Hepatic stellate cell (primary cell): ENCODE measurements at regions not wholly inside any gene's neighbourhood (a gene's known extent, or its start where the extent isn't known, plus 50 kb on each side); places are given as distances from the start of the nearest gene placed in this dataset.

Source experiments
- DNase-seq: peaks from one replicate; pipeline ENCODE4 v3.0.0; 2011; ENCODE audit warnings: low spot score

GRCh38 chr2:163541943-163542342, 193.9 kb downstream of the FIGN start:
- DNase-seq: no peak

GRCh38 chr2:163541495-163541894, 194.3 kb downstream of the FIGN start:
- DNase-seq: no peak

DNA sequence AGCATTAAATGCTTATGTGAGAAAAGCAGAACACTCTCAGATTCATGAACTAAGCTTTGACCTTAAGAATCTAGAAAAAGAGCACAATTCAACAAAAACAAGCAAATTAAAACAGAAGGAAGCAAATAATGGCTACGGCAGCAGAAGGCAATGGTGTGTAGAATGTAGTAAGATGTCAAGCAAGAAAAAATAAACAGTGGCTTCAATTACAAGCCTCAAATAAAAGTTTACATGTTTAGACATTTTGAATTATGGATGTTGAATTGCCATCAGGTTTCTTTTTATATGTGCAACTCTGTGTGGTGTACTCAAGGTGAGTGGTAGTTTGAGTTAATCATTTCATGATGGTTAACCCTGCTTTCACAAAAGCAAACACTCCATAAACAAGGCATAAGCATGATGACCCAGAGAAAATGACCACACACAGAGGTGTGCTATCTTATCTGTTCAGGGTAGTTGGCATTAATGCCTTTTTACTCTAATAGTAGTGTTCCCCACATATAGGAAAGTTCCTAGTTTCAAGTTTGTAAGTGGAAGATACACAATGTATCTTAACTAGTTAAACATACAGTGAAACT, 207.1 kb downstream of the FIGN start:
- no peak for DNase-seq

DNA sequence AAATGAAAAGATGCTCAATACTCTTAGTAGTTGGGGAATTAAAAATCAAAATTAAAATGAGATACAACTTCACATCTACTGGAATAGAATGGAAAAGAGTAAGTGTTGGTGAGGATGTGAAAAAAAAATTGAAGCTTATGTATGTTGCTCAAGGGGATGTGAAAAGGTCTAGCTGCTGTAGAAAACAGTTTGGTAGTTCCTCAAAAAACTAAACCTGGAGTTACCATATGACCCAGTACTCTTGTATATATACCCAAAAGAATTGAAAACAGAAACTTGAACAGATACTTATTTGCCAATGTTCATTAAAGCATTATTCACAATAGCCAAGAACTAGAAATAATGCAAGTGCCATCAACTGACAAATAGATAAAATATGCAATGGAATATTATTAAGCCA, 208.4 kb downstream of the FIGN start:
- DNase-seq: no peak

DNA sequence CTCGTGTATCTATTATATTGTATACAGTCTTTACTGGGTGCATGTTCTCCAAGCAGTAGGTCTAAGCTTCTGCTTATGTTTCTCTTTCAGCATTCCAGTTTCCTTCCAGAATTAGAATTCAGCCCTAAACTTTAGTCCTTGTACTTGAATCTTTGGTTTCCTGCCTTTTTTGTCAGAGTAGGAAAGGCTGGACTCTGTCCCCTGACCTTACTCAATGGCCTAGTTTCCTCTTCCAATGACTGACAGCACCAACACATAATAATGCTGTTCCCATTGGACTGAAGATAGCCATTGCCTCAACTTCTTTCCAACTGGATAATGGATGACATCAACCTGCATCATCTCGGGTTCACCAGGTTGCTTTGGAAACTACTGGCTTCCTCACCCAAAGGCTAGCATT, 217.0 kb downstream of the FIGN start:
- no peak for DNase-seq

- DNase-seq: no peak
Observed at GRCh38 chr2:163515836-163516235, 220.0 kb downstream of the FIGN start.

GRCh38 chr2:163505281-163505680, 230.5 kb downstream of the FIGN start:
- DNase-seq: no peak

GRCh38 chr2:163493359-163494298, 242.2 kb downstream of the FIGN start:
- no peak for DNase-seq

GRCh38 chr2:163491850-163492249, 244.0 kb downstream of the FIGN start:
- DNase-seq: no peak

GRCh38 chr2:163490281-163490680, 245.5 kb downstream of the FIGN start:
- DNase-seq: no peak

DNA sequence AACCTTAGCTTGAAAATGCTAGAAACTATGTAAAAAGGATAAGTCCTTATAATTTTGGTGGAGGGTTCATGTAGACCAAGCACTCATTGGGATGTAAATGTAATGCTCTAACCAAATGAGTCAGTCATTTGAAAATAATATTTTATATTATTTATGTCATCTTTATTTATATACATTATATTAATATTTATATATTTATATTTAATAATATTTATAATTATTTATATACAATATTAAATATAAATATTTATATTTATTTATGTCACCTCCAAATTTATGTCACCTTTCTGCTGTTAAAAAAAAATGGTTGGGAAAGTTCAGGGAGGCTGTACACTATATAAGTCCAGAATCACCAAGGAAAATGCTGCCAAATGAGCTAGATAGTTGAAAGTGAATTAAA, 254.3 kb downstream of the FIGN start:
- no peak for DNase-seq

DNA sequence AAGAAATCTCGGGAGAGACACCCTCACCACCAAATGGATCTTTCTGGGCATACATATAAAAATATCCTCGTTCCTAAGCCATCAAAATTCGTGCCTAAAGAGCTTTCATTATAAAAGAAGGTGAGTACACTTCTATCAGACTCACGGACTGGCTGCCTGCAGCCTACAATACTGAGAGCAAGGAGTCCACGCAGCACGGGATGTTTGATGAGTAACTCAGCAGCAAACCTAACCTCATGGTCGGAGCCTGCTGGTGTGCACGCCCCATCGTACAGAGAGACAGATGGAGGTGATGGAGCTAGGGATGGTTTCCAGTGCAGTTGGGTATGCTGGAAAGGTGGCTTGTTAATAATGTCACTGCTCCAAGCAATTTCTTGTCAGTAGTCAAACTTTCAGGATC, 256.2 kb downstream of the FIGN start:
- no peak for DNase-seq

DNA sequence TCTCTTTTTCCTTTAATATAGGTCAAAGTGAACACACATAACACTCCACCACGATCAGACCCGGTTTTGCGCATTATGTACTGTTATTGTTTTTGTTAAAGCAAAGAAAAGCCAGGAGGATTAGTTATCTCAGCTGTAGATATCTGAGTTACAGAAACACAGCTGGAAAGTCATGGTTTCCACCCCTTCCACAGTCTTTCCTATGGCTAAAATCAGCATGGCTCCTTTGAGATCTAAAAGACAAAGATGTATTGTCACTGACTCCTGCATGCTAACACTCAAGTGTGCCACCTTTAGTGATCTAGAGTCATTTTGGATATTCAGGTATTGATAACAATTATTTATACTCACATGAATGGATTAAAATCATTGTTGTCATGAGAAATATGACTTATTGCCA, 260.0 kb downstream of the FIGN start:
- no peak for DNase-seq

- DNase-seq: no peak
Observed at GRCh38 chr2:163474889-163475288, 260.9 kb downstream of the FIGN start.

- no peak for DNase-seq
Observed at GRCh38 chr2:163474319-163474744, 261.5 kb downstream of the FIGN start.

DNA sequence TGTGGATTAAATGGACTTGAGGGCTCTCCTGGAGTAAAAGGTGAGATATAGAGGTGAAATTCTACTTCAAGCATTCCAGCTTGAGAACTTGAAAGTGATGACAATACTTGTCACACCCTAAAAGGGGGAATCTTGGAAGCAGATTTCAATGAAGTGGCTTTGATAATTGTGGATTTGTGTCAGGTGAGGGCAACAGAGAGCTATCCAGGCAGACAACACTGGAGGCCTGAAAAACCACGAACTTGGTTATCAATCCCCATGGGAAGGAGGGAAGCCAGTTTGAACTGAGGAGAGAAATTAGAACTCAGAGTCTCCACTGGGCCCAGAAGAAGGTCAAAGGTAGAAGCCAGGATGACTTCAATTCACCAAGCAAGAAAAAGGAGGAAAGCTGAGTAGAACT, 263.9 kb downstream of the FIGN start:
- no peak for DNase-seq

DNA sequence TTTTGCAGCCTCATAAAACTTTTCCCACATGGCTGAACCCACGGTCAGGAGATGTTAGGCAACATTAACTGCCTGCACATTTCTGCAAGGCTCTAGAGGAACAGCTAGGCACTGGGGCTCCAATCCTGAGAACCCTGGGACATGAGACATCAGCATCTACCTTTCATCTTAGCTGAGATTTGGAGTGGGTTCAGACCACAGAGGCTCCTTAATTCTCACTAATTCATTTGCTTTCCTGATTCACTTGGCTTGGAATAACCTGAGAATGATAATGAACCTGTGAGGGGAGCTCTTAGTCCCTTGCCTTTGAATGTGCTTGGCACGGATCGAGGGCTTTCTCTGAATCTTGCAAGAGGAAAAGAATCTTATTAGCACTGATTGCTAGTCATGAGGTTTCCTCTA, 266.2 kb downstream of the FIGN start:
- DNase-seq: no peak

GRCh38 chr2:163467251-163467630, 268.6 kb downstream of the FIGN start:
- no peak for DNase-seq

- DNase-seq: no peak
Observed at GRCh38 chr2:163466331-163467250, 269.2 kb downstream of the FIGN start.

DNA sequence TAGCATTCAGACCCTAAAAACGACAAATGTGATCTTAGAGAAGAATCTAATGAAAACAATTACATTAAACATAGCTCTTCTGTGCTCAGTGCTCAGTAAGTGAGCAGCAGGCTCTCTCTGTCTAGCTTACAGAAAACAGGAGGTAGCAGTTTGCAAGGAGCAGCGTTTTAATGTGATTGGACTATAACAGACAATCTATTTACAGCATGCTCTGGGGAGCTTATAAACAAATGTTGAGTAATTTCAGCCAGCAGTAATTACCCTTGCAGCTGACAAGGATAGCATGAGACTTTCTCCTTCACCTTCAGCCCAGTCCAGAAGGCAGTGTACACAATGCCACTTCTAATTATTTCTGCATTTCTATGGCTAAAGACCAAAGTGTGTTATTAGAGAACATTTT, 270.4 kb downstream of the FIGN start:
- no peak for DNase-seq

DNA sequence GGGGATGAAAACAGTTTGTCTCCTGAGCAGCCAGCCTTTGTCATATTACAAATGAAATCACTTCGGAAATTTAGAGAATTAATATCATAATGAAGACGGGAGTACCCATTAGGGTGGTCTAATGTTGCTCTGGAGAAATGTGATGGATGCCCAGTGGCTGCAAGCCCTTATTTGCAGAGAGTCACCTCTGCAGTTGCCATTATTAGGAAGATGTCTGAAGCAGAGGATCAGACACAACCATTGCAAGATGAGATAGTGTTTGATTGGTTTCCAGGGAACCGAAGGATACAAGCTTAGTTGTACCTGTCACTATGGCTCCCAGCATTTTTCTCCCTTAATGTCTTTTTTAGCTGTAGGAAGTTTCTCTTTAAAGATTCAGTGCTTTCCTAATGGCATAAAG, 272.4 kb downstream of the FIGN start:
- DNase-seq: no peak

DNA sequence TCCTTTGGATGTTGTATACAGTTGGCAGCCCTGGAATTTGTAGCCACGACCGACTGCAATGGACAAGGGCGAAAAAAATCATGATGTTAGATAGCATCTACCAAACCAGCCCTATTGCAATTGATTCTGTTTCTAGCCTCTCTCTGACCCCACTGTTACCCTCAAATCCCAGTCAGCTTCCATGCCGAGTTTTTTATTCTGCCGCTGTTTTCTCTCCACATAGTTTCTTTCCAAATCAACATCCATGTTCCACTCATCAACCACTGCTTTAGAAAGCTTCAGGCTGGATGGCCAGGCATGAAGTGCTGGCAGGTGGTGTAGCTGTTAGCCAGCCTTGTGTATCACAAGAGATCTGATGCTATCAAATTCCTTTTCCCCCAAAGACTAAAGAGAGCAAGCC, 272.8 kb downstream of the FIGN start:
- no peak for DNase-seq

- no peak for DNase-seq
Observed at GRCh38 chr2:163459986-163460385, 275.8 kb downstream of the FIGN start.
